Ishikawa (cell line): ENCODE measurements at regions not wholly inside any gene's neighbourhood (a gene's known extent, or its start where the extent isn't known, plus 50 kb on each side); places are given as distances from the start of the nearest gene placed in this dataset.

Source experiments
- CEBPB ChIP-seq: IDR thresholded peaks from 2 replicates; pipeline ENCODE4 v1.6.1; 2012
- CREB1 ChIP-seq: IDR thresholded peaks from 2 replicates; pipeline ENCODE4 v1.6.1; 2012; ENCODE audit warnings: low read depth
- EGR1 ChIP-seq: IDR thresholded peaks from 2 replicates; pipeline ENCODE4 v1.6.1; 2012
- EP300 ChIP-seq: IDR thresholded peaks from 2 replicates; pipeline ENCODE4 v1.6.1; 2012; ENCODE audit warnings: borderline replicate concordance
- FOXM1 ChIP-seq: IDR thresholded peaks from 2 replicates; pipeline ENCODE4 v1.6.1; 2012; ENCODE audit warnings: low read depth, borderline replicate concordance
- NFIC ChIP-seq: IDR thresholded peaks from 2 replicates; pipeline ENCODE4 v1.6.1; 2012
- RAD21 ChIP-seq: IDR thresholded peaks from 2 replicates; pipeline ENCODE4 v1.6.1; 2012; ENCODE audit warnings: low read depth
- TAF1 ChIP-seq: IDR thresholded peaks from 2 replicates; pipeline ENCODE4 v1.6.1; 2012; ENCODE audit warnings: low read depth, mild to moderate bottlenecking
- TCF12 ChIP-seq: IDR thresholded peaks from 2 replicates; pipeline ENCODE4 v1.6.1; 2012; ENCODE audit warnings: low read depth
- TEAD4 ChIP-seq: IDR thresholded peaks from 2 replicates; pipeline ENCODE4 v1.6.1; 2012
- YY1 ChIP-seq: IDR thresholded peaks from 2 replicates; pipeline ENCODE4 v1.6.1; 2012; ENCODE audit warnings: low read depth
- ZBTB7A ChIP-seq: IDR thresholded peaks from 2 replicates; pipeline ENCODE4 v1.6.1; 2012; ENCODE audit warnings: low read depth
- TF ChIP-seq, protein P1 (sequence below): IDR thresholded peaks from 2 replicates; pipeline ENCODE4 v1.6.1; 2012; ENCODE audit warnings: low read depth, mild to moderate bottlenecking
- TF ChIP-seq, protein P2 (sequence below): IDR thresholded peaks from 2 replicates; pipeline ENCODE4 v1.6.1; 2012
- TF ChIP-seq, protein P3 (sequence below): IDR thresholded peaks from 2 replicates; pipeline ENCODE4 v1.6.1; 2012

DNA sequence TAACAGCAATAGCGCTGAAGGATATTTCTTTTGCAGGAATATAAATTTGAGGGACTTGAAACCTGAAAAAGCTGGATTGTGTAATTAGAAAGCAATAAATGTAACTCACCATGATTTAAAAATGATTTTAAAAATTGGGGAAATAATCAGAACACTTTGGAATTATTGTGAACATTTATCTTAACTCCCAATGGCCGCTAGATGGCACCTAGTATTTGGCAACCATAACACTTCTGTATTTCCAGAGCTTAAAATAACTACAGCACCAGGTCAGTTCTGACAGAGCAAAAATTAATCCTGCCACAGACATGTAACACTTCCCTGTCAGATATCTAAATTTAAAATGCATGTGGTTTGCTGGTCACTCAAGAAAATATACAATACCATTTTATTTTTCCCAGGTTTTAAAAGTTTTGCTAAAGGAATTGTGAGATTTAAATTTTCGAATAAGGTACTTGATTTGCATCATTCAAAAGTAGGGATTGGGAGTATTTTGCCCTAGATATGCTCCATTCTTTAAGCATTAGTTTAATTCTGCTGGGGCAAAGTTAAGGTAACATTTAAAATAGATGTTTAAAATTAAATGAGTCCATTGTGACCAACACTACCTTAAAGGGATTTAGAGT, 144.5 kb downstream of the PPP1R3A start:
- TF ChIP-seq EGR1 (no peak), TEAD4 (no peak), NFIC (peak; percentile 29; the same call in 1 of the 2 replicates), YY1 (no peak), EP300 (no peak), CREB1 (no peak), RAD21 (peak; percentile 63), ZBTB7A (no peak), FOXM1 (no peak), CEBPB (no peak), TAF1 (no peak), TCF12 (no peak)
- TF ChIP-seq, protein P1, sequence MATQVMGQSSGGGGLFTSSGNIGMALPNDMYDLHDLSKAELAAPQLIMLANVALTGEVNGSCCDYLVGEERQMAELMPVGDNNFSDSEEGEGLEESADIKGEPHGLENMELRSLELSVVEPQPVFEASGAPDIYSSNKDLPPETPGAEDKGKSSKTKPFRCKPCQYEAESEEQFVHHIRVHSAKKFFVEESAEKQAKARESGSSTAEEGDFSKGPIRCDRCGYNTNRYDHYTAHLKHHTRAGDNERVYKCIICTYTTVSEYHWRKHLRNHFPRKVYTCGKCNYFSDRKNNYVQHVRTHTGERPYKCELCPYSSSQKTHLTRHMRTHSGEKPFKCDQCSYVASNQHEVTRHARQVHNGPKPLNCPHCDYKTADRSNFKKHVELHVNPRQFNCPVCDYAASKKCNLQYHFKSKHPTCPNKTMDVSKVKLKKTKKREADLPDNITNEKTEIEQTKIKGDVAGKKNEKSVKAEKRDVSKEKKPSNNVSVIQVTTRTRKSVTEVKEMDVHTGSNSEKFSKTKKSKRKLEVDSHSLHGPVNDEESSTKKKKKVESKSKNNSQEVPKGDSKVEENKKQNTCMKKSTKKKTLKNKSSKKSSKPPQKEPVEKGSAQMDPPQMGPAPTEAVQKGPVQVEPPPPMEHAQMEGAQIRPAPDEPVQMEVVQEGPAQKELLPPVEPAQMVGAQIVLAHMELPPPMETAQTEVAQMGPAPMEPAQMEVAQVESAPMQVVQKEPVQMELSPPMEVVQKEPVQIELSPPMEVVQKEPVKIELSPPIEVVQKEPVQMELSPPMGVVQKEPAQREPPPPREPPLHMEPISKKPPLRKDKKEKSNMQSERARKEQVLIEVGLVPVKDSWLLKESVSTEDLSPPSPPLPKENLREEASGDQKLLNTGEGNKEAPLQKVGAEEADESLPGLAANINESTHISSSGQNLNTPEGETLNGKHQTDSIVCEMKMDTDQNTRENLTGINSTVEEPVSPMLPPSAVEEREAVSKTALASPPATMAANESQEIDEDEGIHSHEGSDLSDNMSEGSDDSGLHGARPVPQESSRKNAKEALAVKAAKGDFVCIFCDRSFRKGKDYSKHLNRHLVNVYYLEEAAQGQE: no peak

DNA sequence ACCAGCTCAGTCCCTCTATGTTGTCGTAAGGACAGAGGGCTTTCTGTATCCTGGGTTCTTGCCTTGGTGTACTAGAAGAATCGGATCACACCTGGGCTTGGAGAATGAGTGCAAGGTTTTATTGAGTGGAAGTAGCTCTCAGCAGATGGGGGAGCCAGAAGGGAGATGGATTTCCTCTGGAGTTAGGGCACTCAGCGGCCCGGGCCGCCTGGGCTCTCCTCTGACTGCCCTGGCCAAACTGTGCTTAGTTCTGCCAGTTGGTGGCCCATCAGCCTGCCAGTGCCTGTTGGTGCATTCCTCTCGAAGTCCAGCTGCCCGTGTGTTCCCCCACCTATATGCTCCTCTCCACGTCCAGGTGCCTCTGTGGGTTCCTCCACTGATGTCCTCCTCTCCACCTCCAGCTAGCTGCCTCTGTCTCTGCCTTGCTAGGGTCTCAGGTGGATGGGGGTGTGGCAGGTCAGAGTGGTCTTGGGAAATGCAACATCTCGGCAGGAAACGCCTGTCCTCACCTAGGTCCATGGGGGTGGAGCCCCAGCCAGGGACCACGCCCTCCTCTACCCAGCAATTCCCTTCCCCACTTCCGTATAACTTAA, 148.6 kb downstream of the PPP1R3A start:
- TF ChIP-seq, protein P2, sequence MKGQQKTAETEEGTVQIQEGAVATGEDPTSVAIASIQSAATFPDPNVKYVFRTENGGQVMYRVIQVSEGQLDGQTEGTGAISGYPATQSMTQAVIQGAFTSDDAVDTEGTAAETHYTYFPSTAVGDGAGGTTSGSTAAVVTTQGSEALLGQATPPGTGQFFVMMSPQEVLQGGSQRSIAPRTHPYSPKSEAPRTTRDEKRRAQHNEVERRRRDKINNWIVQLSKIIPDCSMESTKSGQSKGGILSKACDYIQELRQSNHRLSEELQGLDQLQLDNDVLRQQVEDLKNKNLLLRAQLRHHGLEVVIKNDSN: no peak
- TF ChIP-seq ZBTB7A (no peak), CEBPB (no peak), CREB1 (no peak), NFIC (no peak), FOXM1 (no peak), YY1 (no peak), EGR1 (no peak), TCF12 (no peak), RAD21 (no peak), EP300 (no peak), TAF1 (no peak), TEAD4 (no peak)
- TF ChIP-seq, protein P3, sequence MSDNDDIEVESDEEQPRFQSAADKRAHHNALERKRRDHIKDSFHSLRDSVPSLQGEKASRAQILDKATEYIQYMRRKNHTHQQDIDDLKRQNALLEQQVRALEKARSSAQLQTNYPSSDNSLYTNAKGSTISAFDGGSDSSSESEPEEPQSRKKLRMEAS: no peak
- TF ChIP-seq, protein P1: no peak

DNA sequence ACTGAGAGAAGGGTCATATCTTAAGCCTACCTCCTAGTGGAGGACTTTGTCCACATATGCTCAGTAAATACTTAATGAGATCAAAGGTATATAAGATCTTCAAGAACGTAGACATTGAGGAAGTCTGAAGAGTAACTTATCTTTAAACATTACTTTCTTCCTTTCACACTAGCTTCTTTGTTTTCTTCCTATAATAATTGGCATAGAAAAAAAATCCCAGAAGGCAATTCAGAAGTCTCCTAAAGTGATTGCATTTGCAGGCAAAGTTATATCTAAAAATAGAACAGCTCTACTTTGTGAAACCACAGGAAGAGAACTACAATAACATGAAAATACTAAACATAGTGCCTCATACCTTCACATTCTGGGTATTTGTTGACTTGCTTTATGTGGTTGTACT, 150.4 kb downstream of the PPP1R3A start:
- TF ChIP-seq, protein P2: no peak
- TF ChIP-seq TEAD4 (no peak), ZBTB7A (no peak), EGR1 (no peak), NFIC (no peak), CEBPB (no peak), TCF12 (no peak), EP300 (no peak), RAD21 (no peak), YY1 (no peak), CREB1 (no peak), TAF1 (no peak), FOXM1 (no peak)
- TF ChIP-seq, protein P1: no peak
- TF ChIP-seq, protein P3: no peak

DNA sequence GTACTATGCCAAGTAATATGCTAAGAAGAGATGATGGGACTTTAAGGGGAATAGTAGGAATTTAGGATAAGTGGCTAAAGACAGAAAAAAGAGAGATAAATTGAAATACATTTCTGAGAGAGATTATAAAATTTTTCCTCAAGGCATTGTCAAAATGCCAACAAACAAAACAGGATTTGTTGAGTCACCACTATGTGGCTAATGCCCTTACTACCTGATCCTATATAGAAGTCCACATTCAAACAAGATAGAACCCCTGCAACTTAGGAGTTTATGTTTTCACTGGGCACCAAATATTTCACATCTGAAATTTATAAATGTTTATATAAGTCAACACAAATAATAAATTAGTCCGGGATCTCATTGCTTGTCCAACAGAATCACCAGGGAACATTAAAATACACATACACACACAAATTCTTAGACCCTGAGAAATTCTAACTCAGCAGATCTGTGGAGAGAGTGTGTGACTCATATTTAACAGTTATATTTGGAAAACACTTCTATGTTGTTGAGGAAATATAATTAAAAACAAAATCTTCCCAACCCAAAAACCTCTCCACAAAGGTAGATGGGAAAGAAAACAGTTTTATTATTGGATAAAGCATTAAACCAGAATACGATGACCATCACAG, 154.3 kb downstream of the PPP1R3A start:
- TF ChIP-seq EP300 (no peak), FOXM1 (no peak), RAD21 (no peak), EGR1 (no peak), TEAD4 (no peak), TAF1 (no peak), YY1 (no peak), ZBTB7A (no peak), CEBPB (no peak), NFIC (no peak), CREB1 (no peak)
- TF ChIP-seq, protein P3: no peak
- TF ChIP-seq, protein P1: no peak
- TF ChIP-seq, protein P2: no peak
